ENCODE measurements at regions not wholly inside any gene's neighbourhood (a gene's known extent, or its start where the extent isn't known, plus 50 kb on each side); places are given as distances from the start of the nearest gene placed in this dataset.

- Histone ChIP-seq H3K36me3 (no peaks in the 10 kb centered on the region), H3K9me3 (no peaks in the 10 kb centered on the region), H3K4me1 (no peaks in the 10 kb centered on the region), H3K27ac (no peak overlapping the region), H3K4me3 (no peak overlapping the region), H3K27me3 (no peaks in the 10 kb centered on the region)
- WGBS, 2 donors, result 68 to 81% methylated on average over 13 to 15 of the region's 15 CpGs
- TF ChIP-seq CTCF (IDR thresholded peaks at IDR 0.05) (no peak), EP300 (IDR thresholded peaks at IDR 0.05) (no peak), POLR2AphosphoS5 (IDR thresholded peaks at IDR 0.05) (no peak), POLR2A (IDR thresholded peaks at IDR 0.05) (no peak)
- ATAC-seq (ENCODE audit: low FRiP score in 2 of 2) (no peak), DNase-seq (no peak)
These were observed 98.1 kb upstream of the VRK1 start for GRCh38 chr14:96698960-96699539.

GRCh38 chr14:96699666-96700065 is 97.5 kb upstream of the VRK1 start:
- Histone ChIP-seq H3K9me3 (no peaks in the 10 kb centered on the region), H3K4me3 (no peak overlapping the region), H3K36me3 (no peaks in the 10 kb centered on the region), H3K27ac (no peak overlapping the region), H3K4me1 (no peaks in the 10 kb centered on the region), H3K27me3 (no peaks in the 10 kb centered on the region)
- no peak for DNase-seq
- no peak for TF ChIP-seq CTCF (IDR thresholded peaks at IDR 0.05)
- TF ChIP-seq EP300 (IDR thresholded peaks at IDR 0.05), result no peak
- TF ChIP-seq POLR2A (IDR thresholded peaks at IDR 0.05), result no peak
- TF ChIP-seq POLR2AphosphoS5 (IDR thresholded peaks at IDR 0.05), result no peak
- ATAC-seq (ENCODE audit: low FRiP score in 2 of 2), result no peak
- 97% methylated on average over 3 of the region's 3 CpGs for whole genome bisulfite sequencing, 2 donors

- no peak for ATAC-seq (ENCODE audit: low FRiP score in 2 of 2)
These were observed 94.4 kb upstream of the VRK1 start for GRCh38 chr14:96702831-96703230.

GRCh38 chr14:96705422-96706092 is 91.6 kb upstream of the VRK1 start:
- Histone ChIP-seq H3K9me3 (no peaks in the 10 kb centered on the region), H3K4me1 (no peaks in the 10 kb centered on the region), H3K27ac (no peak overlapping the region), H3K27me3 (no peaks in the 10 kb centered on the region), H3K36me3 (no peaks in the 10 kb centered on the region), H3K4me3 (no peak overlapping the region)
- ATAC-seq (ENCODE audit: low FRiP score in 2 of 2) (no peak), DNase-seq (no peak)
- no peak for TF ChIP-seq EP300 (IDR thresholded peaks at IDR 0.05)
- no peak for TF ChIP-seq CTCF (IDR thresholded peaks at IDR 0.05)
- no peak for TF ChIP-seq POLR2AphosphoS5 (IDR thresholded peaks at IDR 0.05)
- no peak for TF ChIP-seq POLR2A (IDR thresholded peaks at IDR 0.05)
- WGBS, 2 donors, result 60 to 63% methylated on average over 10 of the region's 10 CpGs

More at GRCh38 chr14:96702831-96703230, 94.4 kb upstream of the VRK1 start:
- WGBS, 2 donors, result 76 to 81% methylated on average over 6 of the region's 6 CpGs
- no peak for TF ChIP-seq EP300 (IDR thresholded peaks at IDR 0.05)
- no peak for TF ChIP-seq CTCF (IDR thresholded peaks at IDR 0.05)
- no peak for TF ChIP-seq POLR2A (IDR thresholded peaks at IDR 0.05)
- TF ChIP-seq POLR2AphosphoS5 (IDR thresholded peaks at IDR 0.05), result no peak
- Histone ChIP-seq H3K4me3 (no peak overlapping the region), H3K27ac (no peak overlapping the region), H3K4me1 (no peaks in the 10 kb centered on the region), H3K27me3 (no peaks in the 10 kb centered on the region), H3K36me3 (no peaks in the 10 kb centered on the region), H3K9me3 (no peaks in the 10 kb centered on the region)
- DNase-seq, result no peak

- WGBS, 2 donors, result 66 to 78% methylated on average over 4 of the region's 4 CpGs
- Histone ChIP-seq H3K27ac (no peak overlapping the region), H3K4me3 (no peak overlapping the region), H3K36me3 (no peaks in the 10 kb centered on the region), H3K9me3 (no peaks in the 10 kb centered on the region), H3K27me3 (no peaks in the 10 kb centered on the region), H3K4me1 (no peaks in the 10 kb centered on the region)
- DNase-seq (no peak), ATAC-seq (ENCODE audit: low FRiP score in 2 of 2) (no peak)
- no peak for TF ChIP-seq POLR2A (IDR thresholded peaks at IDR 0.05)
- no peak for TF ChIP-seq CTCF (IDR thresholded peaks at IDR 0.05)
- TF ChIP-seq EP300 (IDR thresholded peaks at IDR 0.05), result no peak
- TF ChIP-seq POLR2AphosphoS5 (IDR thresholded peaks at IDR 0.05), result no peak
These were observed 90.3 kb upstream of the VRK1 start for GRCh38 chr14:96706893-96707292.

Measured in upper lobe of left lung (tissue), 6 donors.